Upper lobe of left lung (tissue), 4 donors: ENCODE measurements at regions not wholly inside any gene's neighbourhood (a gene's known extent, or its start where the extent isn't known, plus 50 kb on each side); places are given as distances from the start of the nearest gene placed in this dataset.

Experiments used
- CTCF ChIP-seq, 6 experiments: fragments of 450-650 bp in 4 of 6; fragments of 200-600 bp in 2 of 6; sonication (generic) in 2 of 6; IDR thresholded peaks; one replicate each; pipeline ENCODE4 v1.5.1; 2016 to 2019; ENCODE audit warnings: antibody characterized with exemption in 6 of 6
- POLR2A ChIP-seq, 4 donors: fragments of 450-650 bp; IDR thresholded peaks; one replicate each; pipeline ENCODE4 v1.5.1; 2016 to 2017; ENCODE audit warnings: antibody characterized with exemption in 4 of 4, mild to moderate bottlenecking in 2 of 4

GRCh38 chr2:126776255-126776654 is 120.3 kb downstream of the GYPC start:
- TF ChIP-seq CTCF (IDR thresholded peaks at IDR 0.05) (no peak), POLR2A (IDR thresholded peaks at IDR 0.05) (no peak)
